ENCODE measurements at regions not wholly inside any gene's neighbourhood (a gene's known extent, or its start where the extent isn't known, plus 50 kb on each side); places are given as distances from the start of the nearest gene placed in this dataset.

DNA sequence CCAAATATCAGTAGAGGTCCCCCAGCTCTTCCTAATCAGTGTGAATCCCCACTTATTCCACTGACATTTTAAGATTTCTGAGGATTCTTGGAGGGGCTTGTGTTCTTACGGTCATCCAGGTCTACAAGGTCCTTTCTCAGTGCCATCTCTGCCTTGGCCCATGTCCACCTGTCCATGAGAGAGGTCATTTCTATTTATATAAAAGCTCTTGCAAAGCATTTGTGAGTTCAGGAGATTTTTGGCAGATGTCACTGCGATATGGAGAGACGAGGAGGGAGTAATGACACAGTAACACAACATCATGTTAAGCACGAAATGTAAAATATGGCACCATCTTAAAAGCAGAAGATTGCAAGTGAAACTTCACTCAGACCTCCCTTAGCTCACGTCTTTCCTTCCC is 144.6 kb upstream of the NFIA start:
- no peak for TF ChIP-seq POLR2AphosphoS5 (IDR thresholded peaks at IDR 0.05; ENCODE audit: low read depth, low read length)
- TF ChIP-seq POLR2A (IDR thresholded peaks at IDR 0.05; ENCODE audit: low read depth, low read length), result no peak

Measured in GM12892 (cell line).